ENCODE measurements at regions not wholly inside any gene's neighbourhood (a gene's known extent, or its start where the extent isn't known, plus 50 kb on each side); places are given as distances from the start of the nearest gene placed in this dataset.

GRCh38 chr6:113432521-113433334 lies 424.4 kb upstream of the MARCKS start:
- DNase-seq (ENCODE audit: low read depth in 3 of 3, low spot score in 1 of 3): no peak

- DNase-seq (ENCODE audit: low read depth in 3 of 3, low spot score in 1 of 3): no peak
Measured at GRCh38 chr6:113433335-113433991, 423.7 kb upstream of the MARCKS start.

DNA sequence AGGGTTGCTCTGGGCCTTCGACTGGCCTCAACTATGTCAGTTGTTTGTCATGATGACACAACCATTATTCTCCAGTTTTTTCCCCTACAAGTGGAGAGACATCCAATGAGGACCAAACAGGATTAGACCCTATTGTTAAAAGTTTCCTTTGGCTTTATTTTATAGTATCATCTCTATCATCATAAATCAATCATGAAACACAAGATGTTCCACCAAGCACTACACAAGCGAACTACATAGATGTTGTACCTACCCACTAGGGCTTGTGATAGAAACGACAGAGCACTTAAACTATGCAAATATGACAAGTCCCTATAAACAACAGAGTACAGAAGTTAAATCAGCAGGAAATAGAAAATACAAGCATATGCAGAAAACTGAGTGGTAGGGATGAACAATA lies 422.5 kb upstream of the MARCKS start:
- DNase-seq (ENCODE audit: low read depth in 3 of 3, low spot score in 1 of 3): no peak

- DNase-seq (ENCODE audit: low read depth in 3 of 3, low spot score in 1 of 3): no peak
Measured at GRCh38 chr6:113437566-113437965, 419.6 kb upstream of the MARCKS start.

DNA sequence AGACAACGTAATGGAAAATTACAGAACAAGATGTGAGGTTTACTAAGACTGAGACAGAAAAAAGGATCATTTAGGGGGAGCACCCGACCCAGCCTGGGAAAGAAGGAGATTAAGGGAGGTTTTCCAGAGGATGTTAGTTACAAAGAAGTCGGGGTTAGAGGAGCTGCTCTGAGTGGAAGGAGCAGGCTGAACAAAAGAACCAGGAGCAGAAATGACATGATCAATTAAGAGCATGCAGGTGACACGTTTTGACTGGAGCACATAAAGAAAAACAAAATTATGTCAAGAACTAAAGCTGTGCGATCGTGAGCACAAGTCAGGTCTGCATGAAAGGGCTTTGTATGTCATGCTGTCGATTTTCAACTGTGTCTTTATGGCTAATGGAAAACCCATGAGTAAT lies 417.3 kb upstream of the MARCKS start:
- no peak for DNase-seq (ENCODE audit: low read depth in 3 of 3, low spot score in 1 of 3)

DNA sequence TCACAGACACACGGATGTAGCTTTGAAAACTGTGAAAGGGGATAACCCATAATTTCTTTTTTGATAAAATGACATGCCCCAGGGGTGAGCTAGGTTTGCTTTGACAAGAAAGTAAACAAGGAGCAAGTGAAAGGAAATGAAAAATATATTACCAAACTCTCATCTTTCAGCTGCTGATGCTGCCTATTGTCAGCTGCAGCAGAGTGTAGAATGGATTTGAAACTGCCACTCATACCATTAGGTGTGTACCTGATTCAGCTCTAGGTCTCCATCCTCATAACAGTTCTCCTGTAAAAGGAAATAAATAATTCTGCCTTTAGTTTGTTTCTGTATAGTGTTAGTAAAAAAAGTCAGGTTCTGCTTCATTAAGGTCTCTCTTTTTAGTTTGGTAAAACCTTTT lies 415.1 kb upstream of the MARCKS start:
- no peak for DNase-seq (ENCODE audit: low read depth in 3 of 3, low spot score in 1 of 3)

GRCh38 chr6:113445201-113445600 lies 411.9 kb upstream of the MARCKS start:
- no peak for DNase-seq (ENCODE audit: low read depth in 3 of 3, low spot score in 1 of 3)

- DNase-seq (ENCODE audit: low read depth in 3 of 3, low spot score in 1 of 3): no peak
Measured at GRCh38 chr6:113447088-113447831, 409.9 kb upstream of the MARCKS start.

DNA sequence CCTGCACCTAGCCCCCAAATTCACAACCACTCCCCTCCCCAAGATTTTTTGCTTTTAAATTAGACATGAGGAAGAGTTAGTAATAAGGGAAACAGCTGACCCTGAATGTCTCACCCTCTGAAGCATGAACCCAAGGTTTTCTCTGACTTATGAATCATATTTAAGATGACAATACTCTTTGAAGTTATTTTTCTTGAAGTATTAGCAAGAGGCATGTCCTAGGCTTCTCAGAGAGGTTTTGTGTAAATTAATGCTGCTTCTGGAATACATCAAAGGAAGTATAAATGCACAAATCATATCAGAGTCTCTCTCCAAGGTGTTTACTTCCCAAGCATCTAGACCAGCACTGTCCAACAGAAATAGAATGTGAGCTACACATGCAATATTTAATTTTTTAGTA lies 408.1 kb upstream of the MARCKS start:
- DNase-seq (ENCODE audit: low read depth in 3 of 3, low spot score in 1 of 3): no peak

GRCh38 chr6:113450061-113450465 lies 407.1 kb upstream of the MARCKS start:
- DNase-seq (ENCODE audit: low read depth in 3 of 3, low spot score in 1 of 3): no peak

DNA sequence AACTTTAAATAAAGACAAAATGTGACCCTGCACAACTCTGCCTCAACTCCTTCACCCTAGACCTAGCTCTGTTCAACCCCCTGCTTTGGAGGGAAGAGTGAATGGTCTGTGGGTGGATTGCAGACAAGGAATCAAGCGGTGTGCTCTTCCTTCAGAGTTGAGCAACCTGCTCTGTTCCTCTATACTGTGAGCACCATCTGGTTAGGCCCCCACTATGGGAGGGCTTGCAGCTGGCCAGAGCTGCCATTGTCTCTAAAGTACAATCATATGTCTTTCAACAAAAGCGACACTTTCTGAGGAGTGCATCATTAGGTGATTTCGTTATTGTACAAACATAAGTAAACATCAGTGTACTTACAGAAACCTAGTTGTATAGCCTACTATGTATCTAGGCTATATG lies 406.1 kb upstream of the MARCKS start:
- no peak for DNase-seq (ENCODE audit: low read depth in 3 of 3, low spot score in 1 of 3)

DNA sequence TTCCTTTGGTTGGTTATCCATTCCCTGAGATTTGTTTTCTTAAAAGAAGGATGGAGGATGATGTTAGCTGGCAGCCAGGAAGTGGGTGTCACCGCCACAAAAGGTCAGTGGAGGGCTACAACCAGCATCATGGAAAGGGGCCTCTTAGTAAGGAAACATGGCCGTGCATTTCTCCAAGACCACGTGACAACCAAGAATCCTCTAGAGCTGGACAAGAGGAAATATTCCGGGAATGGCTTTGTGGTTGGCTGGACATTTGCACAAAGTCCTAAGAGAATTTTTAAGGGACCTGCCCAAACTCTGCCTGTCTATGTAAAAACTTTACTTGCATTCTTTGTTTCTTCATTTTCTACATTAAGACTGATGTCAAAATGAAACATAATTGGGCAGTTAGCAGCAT lies 399.9 kb upstream of the MARCKS start:
- DNase-seq (ENCODE audit: low read depth in 3 of 3, low spot score in 1 of 3): no peak

GRCh38 chr6:113457751-113458150 lies 399.4 kb upstream of the MARCKS start:
- DNase-seq (ENCODE audit: low read depth in 3 of 3, low spot score in 1 of 3): no peak

DNA sequence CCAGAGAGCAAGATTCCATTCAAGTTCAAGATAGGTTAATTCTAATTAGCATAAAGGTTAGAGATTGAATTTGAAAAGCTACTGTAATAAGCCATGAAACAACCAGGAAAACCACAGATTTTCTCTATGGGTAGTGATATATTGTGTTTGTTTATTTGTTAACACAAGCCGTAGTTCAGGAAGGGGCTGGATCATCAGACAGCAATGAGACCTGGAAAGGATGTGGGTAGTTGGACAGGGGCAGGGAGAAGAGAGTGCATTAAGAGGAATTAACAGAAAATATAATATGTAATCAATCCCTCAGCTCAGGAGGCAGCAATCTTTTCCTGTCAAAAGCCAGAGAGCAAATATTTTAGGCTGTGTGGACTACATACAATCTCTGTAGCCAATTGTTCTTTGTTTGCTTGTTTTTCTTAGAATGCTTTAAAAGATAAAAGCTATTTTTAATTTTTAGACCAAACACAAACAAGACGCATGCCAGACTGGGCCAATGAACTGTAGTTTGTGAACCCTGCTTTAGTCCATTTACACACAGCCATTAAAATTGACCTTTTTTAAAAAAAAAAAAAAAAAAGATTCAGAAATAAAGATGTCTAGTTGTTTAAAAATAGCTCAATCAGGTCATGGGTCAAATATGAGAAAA lies 398.7 kb upstream of the MARCKS start:
- DNase-seq (ENCODE audit: low read depth in 3 of 3, low spot score in 1 of 3): no peak

GRCh38 chr6:113461153-113461932 lies 395.8 kb upstream of the MARCKS start:
- DNase-seq (ENCODE audit: low read depth in 3 of 3, low spot score in 1 of 3): no peak

DNA sequence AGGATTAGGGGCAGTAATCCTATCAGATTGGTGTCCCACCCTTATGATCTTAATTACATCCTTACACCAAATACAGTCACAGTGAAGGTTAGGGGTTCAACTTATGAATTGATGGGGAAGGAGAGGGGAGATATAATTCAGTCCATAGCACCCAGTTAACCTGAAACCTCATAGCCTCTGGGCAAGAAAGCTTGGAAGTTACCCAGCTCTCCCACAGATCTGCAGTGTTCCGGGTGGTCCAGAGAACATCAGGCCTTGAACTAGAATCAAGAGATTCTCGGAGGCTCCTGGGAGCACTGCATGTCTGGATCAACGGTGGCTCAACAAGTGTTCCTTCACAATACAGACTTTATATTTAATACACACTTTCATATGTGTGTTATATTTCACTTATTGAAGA lies 392.6 kb upstream of the MARCKS start:
- no peak for DNase-seq (ENCODE audit: low read depth in 3 of 3, low spot score in 1 of 3)

DNA sequence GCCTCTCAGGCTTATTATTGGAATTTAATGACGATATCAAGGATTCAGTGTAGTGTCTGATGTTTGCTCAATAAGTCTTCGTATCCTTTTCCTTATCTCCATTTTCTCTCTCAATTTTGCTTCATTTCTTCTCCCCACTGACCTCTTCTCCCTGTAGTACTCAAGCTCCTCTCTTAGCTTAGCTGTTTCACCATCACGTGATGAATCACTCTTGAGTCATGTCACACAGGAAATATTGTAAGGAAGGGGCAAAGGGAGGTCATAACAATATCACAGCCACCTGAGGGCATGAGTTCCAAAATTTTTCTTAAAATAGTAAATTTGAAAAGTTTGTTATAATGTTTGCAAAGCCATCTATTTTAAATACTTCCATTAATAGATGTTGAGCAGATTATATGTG lies 392.2 kb upstream of the MARCKS start:
- DNase-seq (ENCODE audit: low read depth in 3 of 3, low spot score in 1 of 3): no peak

DNA sequence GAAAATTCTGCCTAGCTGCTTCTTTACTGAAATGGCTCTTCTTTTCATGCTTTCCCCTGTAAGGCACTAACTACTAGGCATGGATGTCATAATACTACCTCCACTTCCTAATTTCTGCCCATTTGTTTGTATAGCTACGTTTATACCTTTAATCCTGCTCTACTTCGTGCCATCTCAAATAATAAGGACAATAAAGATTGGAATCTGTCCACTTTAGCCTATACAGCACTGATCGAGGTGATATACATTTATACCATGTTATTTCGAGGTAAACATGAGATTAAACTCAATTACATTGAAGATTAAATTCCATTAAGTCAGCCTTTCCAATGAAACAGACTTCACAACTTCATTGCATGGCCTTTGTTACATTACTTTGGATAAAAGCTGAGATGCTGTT lies 390.6 kb upstream of the MARCKS start:
- DNase-seq (ENCODE audit: low read depth in 3 of 3, low spot score in 1 of 3): no peak

DNA sequence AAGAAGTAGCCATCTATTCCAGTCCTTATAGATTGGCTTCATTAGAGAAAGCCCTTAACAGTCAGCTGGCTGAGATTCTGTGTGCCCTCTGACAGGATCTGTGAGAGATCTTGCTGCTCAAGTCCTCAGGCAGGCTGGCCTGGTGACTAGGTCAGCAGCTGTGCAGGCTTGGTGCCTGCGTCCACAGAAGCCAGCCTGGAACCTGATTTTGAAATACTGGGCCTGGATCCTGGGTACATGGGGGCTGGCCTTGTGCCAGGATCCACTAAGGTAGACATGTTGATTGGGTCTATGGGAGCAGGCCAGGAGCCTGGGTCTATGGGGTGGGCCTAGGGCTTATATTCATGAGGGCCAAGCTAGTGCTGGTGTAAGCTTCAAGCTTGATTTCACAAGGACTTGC lies 381.8 kb upstream of the MARCKS start:
- no peak for DNase-seq (ENCODE audit: low read depth in 3 of 3, low spot score in 1 of 3)

- no peak for DNase-seq (ENCODE audit: low read depth in 3 of 3, low spot score in 1 of 3)
Measured at GRCh38 chr6:113476937-113477839, 380.0 kb upstream of the MARCKS start.
